Osteocyte (in vitro differentiated cells): ENCODE measurements at regions not wholly inside any gene's neighbourhood (a gene's known extent, or its start where the extent isn't known, plus 50 kb on each side); places are given as distances from the start of the nearest gene placed in this dataset.
A peak's percentile ranks its signal among the peaks of the same experiment; 100 is the strongest.

Experiments
- DNase-seq: peaks from one replicate; pipeline ENCODE4 v3.0.0; 2021; ENCODE audit warnings: mixed read lengths; ENCODE audit not compliant: unreplicated experiment; ENCODE audit errors: extremely low spot score
- H3K27ac Mint-ChIP-seq: one replicate; pipeline ENCODE4 v1.8.0; 2021; ENCODE audit warnings: mild to moderate bottlenecking, mixed read lengths; ENCODE audit not compliant: unreplicated experiment
- H3K27me3 Mint-ChIP-seq: one replicate; pipeline ENCODE4 v1.8.0; 2021; ENCODE audit warnings: mixed read lengths; ENCODE audit not compliant: unreplicated experiment
- H3K36me3 Mint-ChIP-seq: one replicate; pipeline ENCODE4 v1.8.0; 2021; ENCODE audit warnings: mixed read lengths; ENCODE audit not compliant: unreplicated experiment
- H3K4me1 Mint-ChIP-seq: one replicate; pipeline ENCODE4 v1.8.0; 2021; ENCODE audit warnings: mixed read lengths; ENCODE audit not compliant: unreplicated experiment
- H3K4me3 Mint-ChIP-seq: one replicate; pipeline ENCODE4 v1.8.0; 2021; ENCODE audit warnings: mild to moderate bottlenecking, moderate library complexity, mixed read lengths; ENCODE audit not compliant: unreplicated experiment
- H3K9me3 Mint-ChIP-seq: one replicate; pipeline ENCODE4 v1.8.0; 2021; ENCODE audit warnings: mixed read lengths; ENCODE audit not compliant: unreplicated experiment
- TF ChIP-seq, protein P1 (sequence below): fragments of 200-600 bp; sonication (generic); IDR thresholded peaks from 2 replicates; pipeline ENCODE4 v1.5.0; 2021; ENCODE audit warnings: antibody characterized with exemption, mild to moderate bottlenecking, moderate library complexity

DNA sequence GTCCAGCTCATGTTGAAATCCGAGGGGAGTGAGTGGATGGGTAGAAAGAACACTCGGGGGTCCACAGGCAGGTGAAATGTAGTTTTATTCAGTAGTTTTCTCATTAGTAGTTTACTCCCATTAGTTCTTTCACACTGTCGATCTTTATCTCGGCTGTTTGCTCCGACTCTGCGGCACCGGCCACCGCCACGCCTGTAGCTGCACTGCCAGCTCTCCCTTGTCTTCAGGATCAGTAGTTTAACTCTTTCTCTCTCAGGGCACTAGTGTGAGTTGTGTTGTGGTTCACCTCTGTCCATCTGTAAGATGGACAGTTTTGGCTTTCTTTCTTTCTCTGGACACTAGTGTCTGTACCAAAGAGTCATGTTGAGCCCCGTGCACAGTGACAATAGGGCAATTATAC is 195.7 kb downstream of the LMBRD1 start:
- peaks cover 3% of the 10 kb centered on the region for H3K4me1 Mint-ChIP-seq
- H3K27ac Mint-ChIP-seq = no peak overlapping the region
- H3K27me3 Mint-ChIP-seq = no peaks in the 10 kb centered on the region
- H3K4me3 Mint-ChIP-seq = no peak overlapping the region
- no peaks in the 10 kb centered on the region for H3K36me3 Mint-ChIP-seq
- no peak for DNase-seq
- TF ChIP-seq, protein P1, sequence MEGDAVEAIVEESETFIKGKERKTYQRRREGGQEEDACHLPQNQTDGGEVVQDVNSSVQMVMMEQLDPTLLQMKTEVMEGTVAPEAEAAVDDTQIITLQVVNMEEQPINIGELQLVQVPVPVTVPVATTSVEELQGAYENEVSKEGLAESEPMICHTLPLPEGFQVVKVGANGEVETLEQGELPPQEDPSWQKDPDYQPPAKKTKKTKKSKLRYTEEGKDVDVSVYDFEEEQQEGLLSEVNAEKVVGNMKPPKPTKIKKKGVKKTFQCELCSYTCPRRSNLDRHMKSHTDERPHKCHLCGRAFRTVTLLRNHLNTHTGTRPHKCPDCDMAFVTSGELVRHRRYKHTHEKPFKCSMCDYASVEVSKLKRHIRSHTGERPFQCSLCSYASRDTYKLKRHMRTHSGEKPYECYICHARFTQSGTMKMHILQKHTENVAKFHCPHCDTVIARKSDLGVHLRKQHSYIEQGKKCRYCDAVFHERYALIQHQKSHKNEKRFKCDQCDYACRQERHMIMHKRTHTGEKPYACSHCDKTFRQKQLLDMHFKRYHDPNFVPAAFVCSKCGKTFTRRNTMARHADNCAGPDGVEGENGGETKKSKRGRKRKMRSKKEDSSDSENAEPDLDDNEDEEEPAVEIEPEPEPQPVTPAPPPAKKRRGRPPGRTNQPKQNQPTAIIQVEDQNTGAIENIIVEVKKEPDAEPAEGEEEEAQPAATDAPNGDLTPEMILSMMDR = no peak
- H3K9me3 Mint-ChIP-seq = no peaks in the 10 kb centered on the region

DNA sequence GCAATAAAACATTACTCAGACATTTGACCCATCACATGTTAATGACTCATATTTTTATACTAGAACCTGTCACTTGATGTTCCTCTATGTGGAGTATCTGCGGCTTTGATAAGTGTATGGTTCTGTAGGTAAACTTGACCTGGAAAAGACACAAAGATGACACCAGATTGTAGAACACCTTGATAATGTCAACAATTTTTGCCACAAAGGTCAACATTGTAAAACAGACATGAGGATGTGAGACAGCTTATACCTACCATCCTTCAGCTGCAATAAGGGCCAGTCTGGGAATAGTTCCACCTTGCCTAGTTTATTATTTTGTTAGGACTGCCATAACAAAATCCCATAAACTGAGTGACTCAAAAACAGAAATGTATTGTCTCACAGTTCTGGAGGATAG is 202.4 kb downstream of the LMBRD1 start:
- TF ChIP-seq, protein P1 = no peak
- H3K4me1 Mint-ChIP-seq = peaks cover 12% of the 10 kb centered on the region
- H3K27ac Mint-ChIP-seq = no peak overlapping the region
- no peak for DNase-seq
- no peaks in the 10 kb centered on the region for H3K9me3 Mint-ChIP-seq
- H3K4me3 Mint-ChIP-seq = no peak overlapping the region
- H3K36me3 Mint-ChIP-seq = no peaks in the 10 kb centered on the region
- no peaks in the 10 kb centered on the region for H3K27me3 Mint-ChIP-seq

DNA sequence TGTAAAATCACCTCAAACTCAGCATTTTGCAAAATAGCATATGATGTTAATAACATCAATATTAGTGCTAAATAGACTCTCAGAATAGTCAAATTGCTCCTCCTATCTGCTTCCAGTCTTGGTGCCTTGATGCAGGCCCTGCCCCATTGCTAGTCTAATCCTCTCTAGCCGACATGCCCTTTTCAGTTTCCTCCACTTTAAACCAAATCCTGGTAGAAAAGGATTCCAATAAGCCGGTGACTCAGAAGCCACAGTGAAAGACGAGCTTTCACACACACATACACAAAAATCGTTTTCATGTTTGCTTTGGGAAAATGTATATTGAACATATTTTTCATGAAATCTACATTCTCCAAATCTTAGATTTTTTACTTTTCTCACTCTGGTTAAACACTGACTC is 203.1 kb downstream of the LMBRD1 start:
- H3K27me3 Mint-ChIP-seq = no peaks in the 10 kb centered on the region
- no peak overlapping the region for H3K4me3 Mint-ChIP-seq
- no peaks in the 10 kb centered on the region for H3K36me3 Mint-ChIP-seq
- DNase-seq = no peak
- TF ChIP-seq, protein P1 = no peak
- H3K9me3 Mint-ChIP-seq = no peaks in the 10 kb centered on the region
- peaks cover 12% of the 10 kb centered on the region for H3K4me1 Mint-ChIP-seq
- no peak overlapping the region for H3K27ac Mint-ChIP-seq

DNA sequence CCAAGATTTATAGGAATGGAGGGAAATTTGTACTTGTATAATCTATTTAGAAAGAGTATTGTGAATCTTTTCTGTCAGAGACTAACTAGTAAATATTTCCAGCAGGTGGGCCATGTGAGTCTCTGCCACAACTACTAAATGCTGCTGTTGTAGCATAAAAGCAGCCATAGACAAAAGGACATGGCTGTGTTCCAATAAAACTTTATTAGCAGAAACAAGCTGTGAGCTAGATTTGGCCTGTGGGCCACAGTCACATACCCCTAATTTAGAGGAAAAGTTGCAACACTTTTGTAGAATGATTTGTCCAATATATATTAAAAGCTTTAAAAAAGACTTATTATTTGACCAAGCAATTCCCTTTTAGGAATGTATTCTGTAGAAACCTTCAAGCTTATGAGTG is 207.2 kb downstream of the LMBRD1 start:
- TF ChIP-seq, protein P1 = no peak
- H3K4me1 Mint-ChIP-seq = peaks cover 29% of the 10 kb centered on the region
- no peaks in the 10 kb centered on the region for H3K36me3 Mint-ChIP-seq
- H3K27ac Mint-ChIP-seq = no peak overlapping the region
- H3K4me3 Mint-ChIP-seq = no peak overlapping the region
- H3K9me3 Mint-ChIP-seq = no peaks in the 10 kb centered on the region
- no peak for DNase-seq
- no peaks in the 10 kb centered on the region for H3K27me3 Mint-ChIP-seq

DNA sequence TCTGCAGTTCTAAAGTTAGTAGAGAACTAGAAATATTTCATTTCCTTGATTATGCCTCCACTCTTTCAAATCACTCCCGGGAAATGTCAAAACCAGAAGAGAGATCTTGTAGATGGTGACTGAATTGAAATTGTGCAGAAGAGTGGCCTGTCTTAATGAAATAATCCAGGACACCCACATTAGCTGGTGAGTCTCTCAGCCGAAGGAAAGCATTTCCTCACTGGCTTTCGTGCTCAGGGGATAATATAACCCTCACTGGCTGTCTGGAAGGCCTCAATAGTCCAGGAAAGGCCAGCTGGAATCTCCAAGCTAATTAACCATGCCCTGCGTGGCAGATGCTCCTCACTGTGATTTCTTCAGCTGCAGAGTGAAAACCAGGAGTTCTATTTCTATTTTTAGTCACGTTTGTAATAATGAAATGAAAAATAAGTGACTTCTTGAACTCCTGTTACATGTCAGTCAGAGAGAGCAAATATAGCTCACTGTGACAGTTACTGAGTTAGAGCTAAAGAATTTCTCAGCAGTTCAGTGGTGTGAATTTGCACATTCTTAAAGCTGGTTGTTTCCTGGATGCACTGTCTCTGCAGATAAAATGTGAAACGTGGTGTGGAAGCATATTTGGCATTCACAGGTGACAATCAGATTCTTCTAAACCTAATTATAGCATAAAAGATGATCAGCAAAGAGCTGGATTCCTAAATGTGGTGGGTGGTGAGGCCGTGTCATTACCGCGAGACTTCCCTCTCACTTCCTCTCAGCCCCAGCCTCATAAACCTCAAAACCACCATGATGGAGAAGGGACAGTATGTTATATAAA is 211.7 kb downstream of the LMBRD1 start:
- Mint-ChIP-seq H3K9me3 (no peaks in the 10 kb centered on the region), H3K36me3 (no peaks in the 10 kb centered on the region), H3K27ac (peak overlapping the region; percentile 73), H3K4me1 (peaks cover 47% of the 10 kb centered on the region), H3K4me3 (no peak overlapping the region), H3K27me3 (no peaks in the 10 kb centered on the region)
- no peak for DNase-seq
- TF ChIP-seq, protein P1 = no peak
